Bronchial epithelial cell (primary cell): ENCODE measurements at regions not wholly inside any gene's neighbourhood (a gene's known extent, or its start where the extent isn't known, plus 50 kb on each side); places are given as distances from the start of the nearest gene placed in this dataset.

ENCODE experiments used
- DNase-seq: peaks from one replicate; pipeline ENCODE4 v3.0.0-alpha.2; 2010; ENCODE audit warnings: low read depth
- FAIRE-seq: peaks from 2 replicates; lab custom pipeline; 2011; peaks lifted over from hg19 to GRCh38; lab: Jason Lieb, UNC
- H3K27me3 ChIP-seq: 2 replicates; pipeline ENCODE4 v1.5.1; 2011; ENCODE audit warnings: low read length; ENCODE audit not compliant: control insufficient read depth, insufficient read depth
- H3K36me3 ChIP-seq: 2 replicates; pipeline ENCODE4 v1.5.1; 2011; ENCODE audit warnings: low read length; ENCODE audit not compliant: control insufficient read depth, insufficient read depth
- H3K4me3 ChIP-seq: 2 replicates; pipeline ENCODE4 v1.5.1; 2011; ENCODE audit warnings: mild to moderate bottlenecking, low read depth, low read length, control low read depth
- CTCF ChIP-seq: IDR thresholded peaks from 2 replicates; pipeline ENCODE4 v1.5.1; 2011; ENCODE audit warnings: mild to moderate bottlenecking, moderate library complexity, low read length, control low read depth, inconsistent platforms; ENCODE audit not compliant: insufficient read depth, severe bottlenecking

- Histone ChIP-seq H3K36me3 (no peaks in the 10 kb centered on the region), H3K27me3 (no peaks in the 10 kb centered on the region)
- FAIRE-seq = no peak
These were observed 98.2 kb downstream of the GGTLC2 start for GRCh38 chr22:22742641-22743040.

GRCh38 chr22:22743128-22743760 lies 98.8 kb downstream of the GGTLC2 start:
- FAIRE-seq (peak; percentile 28), DNase-seq (no peak)
- Histone ChIP-seq H3K4me3 (no peak overlapping the region), H3K27me3 (no peaks in the 10 kb centered on the region), H3K36me3 (no peaks in the 10 kb centered on the region)
- TF ChIP-seq CTCF = no peak

More at GRCh38 chr22:22742641-22743040, 98.2 kb downstream of the GGTLC2 start:
- no peak for DNase-seq
- no peak overlapping the region for H3K4me3 ChIP-seq
- TF ChIP-seq CTCF = no peak

- Histone ChIP-seq H3K36me3 (no peaks in the 10 kb centered on the region), H3K27me3 (no peaks in the 10 kb centered on the region), H3K4me3 (no peak overlapping the region)
- FAIRE-seq (no peak), DNase-seq (peak; percentile 4)
- TF ChIP-seq CTCF = no peak
These were observed 100.2 kb downstream of the GGTLC2 start for GRCh38 chr22:22744412-22745224.

GRCh38 chr22:22745225-22746060 lies 101.0 kb downstream of the GGTLC2 start:
- no peak for FAIRE-seq
- peak; percentile 20 for DNase-seq
- no peak overlapping the region for H3K4me3 ChIP-seq
- peak; percentile 77 for TF ChIP-seq CTCF
- no peaks in the 10 kb centered on the region for H3K27me3 ChIP-seq
- H3K36me3 ChIP-seq = no peaks in the 10 kb centered on the region

GRCh38 chr22:22746061-22746962 lies 101.9 kb downstream of the GGTLC2 start:
- Histone ChIP-seq H3K27me3 (no peaks in the 10 kb centered on the region), H3K36me3 (no peaks in the 10 kb centered on the region), H3K4me3 (no peak overlapping the region)
- no peak for TF ChIP-seq CTCF
- no peak for DNase-seq
- no peak for FAIRE-seq
